A549 (cell line): ENCODE measurements at regions not wholly inside any gene's neighbourhood (a gene's known extent, or its start where the extent isn't known, plus 50 kb on each side); places are given as distances from the start of the nearest gene placed in this dataset.

ENCODE experiments used
- ATAC-seq, 2 experiments: fragments of 200-7000 bp in 1 of 2; fragments of >200 bp in 1 of 2; cut with Nextera tagmentation in 1 of 2; cut with Tn5 transposase in 1 of 2; 3 replicates each; pipeline versions ENCODE4 v1.8.0 to v1.9.1; 2018 to 2020; ENCODE audit warnings: mild to moderate bottlenecking in 1 of 2, moderate library complexity in 1 of 2
- CTCF ChIA-PET: fragments of 300-600 bp; sonication (Branson Sonifier 250); formaldehyde crosslinking; extraction: SDS; loops from one replicate; lab custom pipeline; 2021; ENCODE audit warnings: antibody characterized with exemption, inconsistent platforms; lab: Yijun Ruan, JAX
- POLR2A ChIA-PET: fragments of 350-600 bp; formaldehyde crosslinking; extraction: SDS; loops from one replicate; lab custom pipeline; 2021; ENCODE audit warnings: antibody characterized with exemption, inconsistent platforms; lab: Yijun Ruan, JAX
- DNase-seq, 2 experiments: peaks; one replicate each; pipeline versions ENCODE4 v3.0.0 to v3.0.0-alpha.2; 2011 to 2016; ENCODE audit warnings: low read depth in 1 of 2, low spot score in 1 of 2
- FAIRE-seq: peaks from 2 replicates; lab custom pipeline; 2011; peaks lifted over from hg19 to GRCh38; lab: Jason Lieb, UNC
- H3K27ac ChIP-seq, 2 experiments: fragments of >200 bp; sonication (Bioruptor Twin); formaldehyde crosslinking; 3 replicates each; pipeline ENCODE4 v1.5.1; 2016 to 2017
- H3K4me1 ChIP-seq: fragments of >200 bp; sonication (Bioruptor Twin); formaldehyde crosslinking; 3 replicates; pipeline ENCODE4 v1.6.1; 2016
- H3K4me2 ChIP-seq: fragments of >200 bp; sonication (Bioruptor Twin); formaldehyde crosslinking; 3 replicates; pipeline ENCODE4 v1.6.1; 2016
- H3K4me3 ChIP-seq: fragments of >200 bp; sonication (Bioruptor Twin); formaldehyde crosslinking; 3 replicates; pipeline ENCODE4 v1.5.1; 2016
- H3K9me3 ChIP-seq: fragments of >200 bp; sonication (Bioruptor Twin); formaldehyde crosslinking; 3 replicates; pipeline ENCODE4 v1.6.1; 2016
- ATOH8 ChIP-seq: fragments of 250-450 bp; sonication (Bioruptor Pico); IDR thresholded peaks from 2 replicates; pipeline ENCODE4 v1.5.0; 2020; ENCODE audit warnings: low read depth, mild to moderate bottlenecking, moderate library complexity
- CBX2 ChIP-seq: fragments of 200-600 bp; sonication (generic); IDR thresholded peaks from 2 replicates; pipeline ENCODE4 v1.6.1; 2016; ENCODE audit warnings: low read depth, mild to moderate bottlenecking, borderline replicate concordance
- CHD2 ChIP-seq: fragments of 150-350 bp; IDR thresholded peaks from 2 replicates; pipeline ENCODE4 v1.6.1; 2014; ENCODE audit warnings: low read length; ENCODE audit not compliant: partially characterized antibody
- ELK1 ChIP-seq: fragments of 150-350 bp; IDR thresholded peaks from 2 replicates; pipeline ENCODE4 v1.6.1; 2014; ENCODE audit warnings: low read depth, mild to moderate bottlenecking, low read length
- FOSB ChIP-seq: fragments of 250-450 bp; sonication (Bioruptor Pico); IDR thresholded peaks from 2 replicates; pipeline ENCODE4 v1.5.0; 2020; ENCODE audit warnings: mild to moderate bottlenecking, moderate library complexity
- GATA3 ChIP-seq: IDR thresholded peaks from 2 replicates; pipeline ENCODE4 v1.6.1; 2012; ENCODE audit warnings: borderline replicate concordance
- HES2 ChIP-seq: fragments of >200 bp; sonication (Bioruptor Twin); formaldehyde crosslinking; IDR thresholded peaks from 2 replicates; pipeline ENCODE4 v1.6.1; 2016
- HEYL ChIP-seq: fragments of 250-450 bp; sonication (Bioruptor Pico); IDR thresholded peaks from 2 replicates; pipeline ENCODE4 v1.8.0; 2021; ENCODE audit warnings: mild to moderate bottlenecking, moderate library complexity
- HOXB13 ChIP-seq: fragments of 250-450 bp; sonication (Bioruptor Pico); IDR thresholded peaks from 2 replicates; pipeline ENCODE4 v1.5.0; 2020; ENCODE audit warnings: low read depth, mild to moderate bottlenecking, moderate library complexity
- JUN ChIP-seq, 2 experiments: fragments of >200 bp; sonication (Bioruptor Twin); formaldehyde crosslinking; IDR thresholded peaks; 2 replicates in 1 of 2; 3 replicates in 1 of 2; pipeline ENCODE4 v1.6.1; 2016 to 2017
- KDM1A ChIP-seq: fragments of 200-600 bp; sonication (generic); IDR thresholded peaks from 2 replicates; pipeline ENCODE4 v1.6.1; 2016; ENCODE audit warnings: low read depth, mild to moderate bottlenecking
- KDM5A ChIP-seq: fragments of 200-600 bp; sonication (generic); IDR thresholded peaks from 2 replicates; pipeline ENCODE4 v1.6.1; 2016; ENCODE audit warnings: antibody characterized with exemption, mild to moderate bottlenecking
- RARB ChIP-seq: fragments of 250-450 bp; sonication (Bioruptor Pico); IDR thresholded peaks from 2 replicates; pipeline ENCODE4 v1.8.0; 2021; ENCODE audit warnings: mild to moderate bottlenecking, moderate library complexity
- REST ChIP-seq: fragments of 200-600 bp; sonication (generic); IDR thresholded peaks from 2 replicates; pipeline ENCODE4 v1.6.1; 2016; ENCODE audit warnings: antibody characterized with exemption, mild to moderate bottlenecking, moderate library complexity
- RFX5 ChIP-seq: fragments of 450-650 bp; IDR thresholded peaks from 2 replicates; pipeline ENCODE4 v1.7.1; 2014; ENCODE audit warnings: antibody characterized with exemption, mild to moderate bottlenecking, moderate library complexity
- SMC3 ChIP-seq: fragments of >200 bp; sonication (Bioruptor Twin); formaldehyde crosslinking; IDR thresholded peaks from 3 replicates; pipeline ENCODE4 v1.6.1; 2018; ENCODE audit warnings: inconsistent platforms
- TP53 ChIP-seq: fragments of 250-450 bp; sonication (Bioruptor Pico); IDR thresholded peaks from 2 replicates; pipeline ENCODE4 v1.5.0; 2021; ENCODE audit warnings: mild to moderate bottlenecking, moderate library complexity
- WGBS: methylation state at CpG from one replicate; pipeline ENCODE4 v1.1.6; 2017; ENCODE audit errors: missing lambda C conversion rate; 5-methylcytosine and 5-hydroxymethylcytosine counted together
- TF ChIP-seq, protein P1 (sequence below): IDR thresholded peaks from 2 replicates; pipeline ENCODE4 v1.6.1; 2012
- TF ChIP-seq, protein P2 (sequence below): fragments of 250-450 bp; sonication (Bioruptor Pico); IDR thresholded peaks from 2 replicates; pipeline ENCODE4 v1.5.0; 2021; ENCODE audit warnings: mild to moderate bottlenecking, moderate library complexity, borderline replicate concordance
- TF ChIP-seq, protein P3 (sequence below): fragments of 450-650 bp; IDR thresholded peaks from 2 replicates; pipeline ENCODE4 v1.6.1; 2014; ENCODE audit warnings: antibody characterized with exemption

- Histone ChIP-seq H3K27ac (no peak overlapping the region), H3K4me2 (no peak overlapping the region), H3K9me3 (no peaks in the 10 kb centered on the region), H3K4me1 (no peaks in the 10 kb centered on the region), H3K4me3 (no peak overlapping the region)
- no peak for FAIRE-seq
- 66% methylated on average over 5 of the region's 5 CpGs for WGBS
- ATAC-seq, result no peak
- TF ChIP-seq KDM1A (no peak), HOXB13 (no peak), SMC3 (no peak), JUN (IDR thresholded peaks at IDR 0.05) (no peak), FOSB (CRISPR knock-in tag) (no peak), RFX5 (no peak), ATOH8 (CRISPR knock-in tag) (no peak), HEYL (CRISPR knock-in tag) (no peak), TP53 (CRISPR knock-in tag) (no peak), RARB (CRISPR knock-in tag) (no peak), KDM5A (no peak)
- TF ChIP-seq, protein P1, sequence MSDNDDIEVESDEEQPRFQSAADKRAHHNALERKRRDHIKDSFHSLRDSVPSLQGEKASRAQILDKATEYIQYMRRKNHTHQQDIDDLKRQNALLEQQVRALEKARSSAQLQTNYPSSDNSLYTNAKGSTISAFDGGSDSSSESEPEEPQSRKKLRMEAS, result no peak
- TF ChIP-seq, protein P2, sequence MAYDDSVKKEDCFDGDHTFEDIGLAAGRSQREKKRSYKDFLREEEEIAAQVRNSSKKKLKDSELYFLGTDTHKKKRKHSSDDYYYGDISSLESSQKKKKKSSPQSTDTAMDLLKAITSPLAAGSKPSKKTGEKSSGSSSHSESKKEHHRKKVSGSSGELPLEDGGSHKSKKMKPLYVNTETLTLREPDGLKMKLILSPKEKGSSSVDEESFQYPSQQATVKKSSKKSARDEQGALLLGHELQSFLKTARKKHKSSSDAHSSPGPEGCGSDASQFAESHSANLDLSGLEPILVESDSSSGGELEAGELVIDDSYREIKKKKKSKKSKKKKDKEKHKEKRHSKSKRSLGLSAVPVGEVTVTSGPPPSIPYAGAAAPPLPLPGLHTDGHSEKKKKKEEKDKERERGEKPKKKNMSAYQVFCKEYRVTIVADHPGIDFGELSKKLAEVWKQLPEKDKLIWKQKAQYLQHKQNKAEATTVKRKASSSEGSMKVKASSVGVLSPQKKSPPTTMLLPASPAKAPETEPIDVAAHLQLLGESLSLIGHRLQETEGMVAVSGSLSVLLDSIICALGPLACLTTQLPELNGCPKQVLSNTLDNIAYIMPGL, result no peak
- CTCF ChIA-PET, result interaction anchor here (1.3 kb wide), 1 partner anchor 147 kb away, joined by 3 read pairs; no protein-coding TSS in a partner anchor
- no peak for DNase-seq
- POLR2A ChIA-PET, result no interaction called here
Measured at GRCh38 chr7:12809476-12809875, 122.0 kb downstream of the ARL4A start.

DNA sequence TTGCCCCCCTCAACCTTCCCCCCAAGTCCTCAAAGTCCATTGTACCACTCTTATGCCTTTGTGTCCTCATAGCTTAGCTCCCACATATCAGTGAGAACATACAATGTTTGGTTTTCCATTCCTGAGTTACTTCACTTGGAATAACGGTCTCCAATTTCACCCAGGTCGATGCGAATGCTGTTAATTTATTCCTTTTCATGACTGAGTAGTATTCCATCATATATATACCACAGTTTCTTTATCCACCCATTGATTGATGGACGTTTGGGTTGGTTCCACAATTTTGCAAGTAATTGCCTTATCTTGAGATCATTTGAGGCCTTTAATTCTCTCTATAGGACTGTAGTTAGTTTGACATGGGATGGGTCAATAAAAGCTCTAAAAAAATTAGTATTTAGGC, 124.7 kb downstream of the ARL4A start:
- ChIA-PET POLR2A (no interaction called here), CTCF (no interaction called here)
- DNase-seq (no peak), ATAC-seq (no peak), FAIRE-seq (no peak)
- TF ChIP-seq RARB (CRISPR knock-in tag) (no peak), REST (no peak), CHD2 (no peak), FOSB (CRISPR knock-in tag) (no peak), HES2 (no peak), KDM1A (no peak), CBX2 (no peak), GATA3 (no peak), JUN (IDR thresholded peaks at IDR 0.05) (no peak), ELK1 (no peak)
- TF ChIP-seq, protein P3, sequence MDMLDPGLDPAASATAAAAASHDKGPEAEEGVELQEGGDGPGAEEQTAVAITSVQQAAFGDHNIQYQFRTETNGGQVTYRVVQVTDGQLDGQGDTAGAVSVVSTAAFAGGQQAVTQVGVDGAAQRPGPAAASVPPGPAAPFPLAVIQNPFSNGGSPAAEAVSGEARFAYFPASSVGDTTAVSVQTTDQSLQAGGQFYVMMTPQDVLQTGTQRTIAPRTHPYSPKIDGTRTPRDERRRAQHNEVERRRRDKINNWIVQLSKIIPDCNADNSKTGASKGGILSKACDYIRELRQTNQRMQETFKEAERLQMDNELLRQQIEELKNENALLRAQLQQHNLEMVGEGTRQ, result no peak
- H3K9me3 ChIP-seq, result no peaks in the 10 kb centered on the region
- no peak overlapping the region for H3K27ac ChIP-seq
- H3K4me1 ChIP-seq, result no peaks in the 10 kb centered on the region
- H3K4me2 ChIP-seq, result no peak overlapping the region
- 55% methylated on average over 4 of the region's 4 CpGs for WGBS
- no peak overlapping the region for H3K4me3 ChIP-seq
